HEK293T (cell line): ENCODE measurements at regions not wholly inside any gene's neighbourhood (a gene's known extent, or its start where the extent isn't known, plus 50 kb on each side); places are given as distances from the start of the nearest gene placed in this dataset.

Experiments
- BHLHE40 ChIP-seq: fragments of 450-650 bp; IDR thresholded peaks from 2 replicates; pipeline ENCODE4 v1.6.1; 2016; ENCODE audit warnings: mild to moderate bottlenecking, moderate library complexity, borderline replicate concordance
- ELF4 ChIP-seq: fragments of 450-650 bp; IDR thresholded peaks from 2 replicates; pipeline ENCODE4 v1.6.1; 2017; ENCODE audit warnings: antibody characterized with exemption
- FOXM1 ChIP-seq: fragments of 450-650 bp; IDR thresholded peaks from 2 replicates; pipeline ENCODE4 v1.6.1; 2017; ENCODE audit warnings: mild to moderate bottlenecking, borderline replicate concordance
- HDGF ChIP-seq: fragments of 450-650 bp; IDR thresholded peaks from 2 replicates; pipeline ENCODE4 v1.6.1; 2017; ENCODE audit warnings: antibody characterized with exemption, borderline replicate concordance
- LEF1 ChIP-seq: fragments of 450-650 bp; IDR thresholded peaks from 2 replicates; pipeline ENCODE4 v1.6.1; 2017; ENCODE audit warnings: mild to moderate bottlenecking, borderline replicate concordance
- SP1 ChIP-seq: fragments of 450-650 bp; IDR thresholded peaks from 2 replicates; pipeline ENCODE4 v1.6.1; 2017
- ZNF384 ChIP-seq: fragments of 450-650 bp; IDR thresholded peaks from 2 replicates; pipeline ENCODE4 v1.6.1; 2016

DNA sequence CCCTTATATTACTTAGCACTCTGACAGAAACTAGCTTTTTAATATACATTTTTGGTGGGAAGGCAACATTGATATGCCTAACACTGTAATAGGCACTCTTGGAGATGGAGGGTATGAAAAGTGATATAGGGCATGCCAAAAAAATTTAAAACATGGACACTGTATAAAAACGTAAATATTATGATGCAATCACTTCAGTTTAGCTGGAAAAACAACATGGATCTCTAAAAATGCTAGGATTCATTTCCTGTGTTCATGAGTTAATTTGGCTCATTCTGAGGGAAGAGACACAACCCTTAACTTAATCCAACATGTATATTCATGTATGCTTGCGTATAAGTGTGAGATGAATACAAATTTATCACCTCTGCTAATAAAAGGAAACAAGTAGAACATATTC is 157.3 kb upstream of the TFAP2D start:
- TF ChIP-seq FOXM1 = no peak
- no peak for TF ChIP-seq SP1
- TF ChIP-seq LEF1 = no peak
- TF ChIP-seq ELF4 = no peak
- no peak for TF ChIP-seq ZNF384
- TF ChIP-seq BHLHE40 = no peak
- no peak for TF ChIP-seq HDGF
